Right cardiac atrium (tissue), 5 donors: ENCODE measurements at regions not wholly inside any gene's neighbourhood (a gene's known extent, or its start where the extent isn't known, plus 50 kb on each side); places are given as distances from the start of the nearest gene placed in this dataset.

Experiments
- ATAC-seq, 2 donors: fragments of 200-7000 bp; cut with Tn5 transposase; one replicate each; pipeline versions ENCODE4 v1.8.0 to v1.9.1; 2020; ENCODE audit warnings: moderate library complexity in 2 of 2, mild to moderate bottlenecking in 1 of 2
- DNase-seq, 3 donors: peaks; one replicate each; pipeline ENCODE4 v3.0.0-alpha.2; 2020
- H3K27ac ChIP-seq: one replicate; pipeline ENCODE4 v1.5.1; 2013; ENCODE audit warnings: mild to moderate bottlenecking, low read length, control low read depth, moderate library complexity
- H3K27me3 ChIP-seq: one replicate; pipeline ENCODE4 v1.6.1; 2013; ENCODE audit not compliant: control insufficient read depth, insufficient read depth
- H3K4me1 ChIP-seq: one replicate; pipeline ENCODE4 v1.6.1; 2013; ENCODE audit warnings: low read length; ENCODE audit not compliant: control insufficient read depth, insufficient read depth
- H3K4me3 ChIP-seq: one replicate; pipeline ENCODE4 v1.5.1; 2013; ENCODE audit warnings: low read length, control low read depth
- H3K9me3 ChIP-seq: one replicate; pipeline ENCODE4 v1.6.1; 2013; ENCODE audit warnings: low read length; ENCODE audit not compliant: control insufficient read depth
- WGBS: extraction: QIAGEN DNeasy Blood & Tissue Kit; methylation state at CpG from one replicate; pipeline ENCODE4 v1.1.7; 2013; 5-methylcytosine and 5-hydroxymethylcytosine counted together
- intact Hi-C, 4 donors: fragments of 100-400 bp; cut with DNase I; formaldehyde crosslinking; loops; one replicate each; pipeline versions ENCODE4 v1.11.0 to v1.14.0; 2022 to 2023
- donor health status: healthy with polysubstance abuse.
- donor health status: DM: no; HTN: yes; CAD: no.
- donor health status: DM: no; HTN: no; CAD: no.
- donor health status: DM: no; HTN: yes; CAD: no; lungs with severe emphysema.
- donor health status: DM: yes; HTN: yes; CAD: no.

DNA sequence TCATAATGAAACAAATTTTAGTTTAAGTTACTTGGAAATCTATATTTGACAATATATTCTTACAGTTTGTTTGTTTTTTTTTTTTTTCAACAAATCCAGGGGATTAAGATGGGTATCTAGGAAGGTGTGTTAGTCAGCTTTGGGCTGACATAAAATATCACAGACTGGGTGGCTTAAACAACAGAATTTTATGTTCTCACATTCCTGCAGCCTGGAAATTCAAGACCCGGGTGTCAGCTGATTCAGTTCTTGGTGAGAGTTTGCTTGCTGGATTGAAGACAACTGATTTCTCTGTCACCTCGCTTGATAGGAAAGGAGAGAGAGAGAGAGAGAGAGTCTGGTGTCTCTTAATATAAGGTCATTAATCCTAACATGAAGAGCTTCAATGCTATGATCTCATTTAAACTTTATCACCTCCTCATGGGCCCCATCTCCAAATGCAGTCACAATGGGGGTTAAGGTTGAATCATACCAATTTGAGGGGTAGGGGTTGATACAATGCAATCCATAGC, 465.2 kb downstream of the CENPC start:
- 43% methylated on average over 2 of the region's 2 CpGs for WGBS
- peak; percentile 47 to 51 for ATAC-seq
- H3K27ac ChIP-seq, result no peak overlapping the region
- no peaks in the 10 kb centered on the region for H3K4me1 ChIP-seq
- H3K27me3 ChIP-seq, result no peaks in the 10 kb centered on the region
- DNase-seq, result peak in 1 of 3 donors; percentile 6
- H3K4me3 ChIP-seq, result no peak overlapping the region
- intact Hi-C loops, result no loop called here
- no peaks in the 10 kb centered on the region for H3K9me3 ChIP-seq

DNA sequence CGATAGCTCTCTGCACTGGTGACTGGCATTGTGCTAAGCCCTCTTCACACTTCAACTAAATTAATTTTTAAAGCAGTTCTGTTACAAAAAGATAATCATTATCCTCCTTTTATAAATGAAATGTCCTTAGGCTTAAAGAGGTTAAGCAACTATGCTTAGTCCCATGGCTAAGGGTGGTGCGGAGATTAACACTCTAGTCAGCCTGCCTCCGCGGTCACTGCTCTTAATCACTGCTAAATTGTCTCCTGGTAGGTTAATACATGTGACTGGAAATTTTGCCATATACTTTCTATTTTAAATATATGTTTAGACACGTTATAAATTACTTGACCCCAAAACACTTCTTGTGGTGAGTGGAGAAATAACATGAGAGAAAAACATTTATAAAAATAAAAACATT, 473.7 kb downstream of the CENPC start:
- Histone ChIP-seq H3K27me3 (no peaks in the 10 kb centered on the region), H3K4me1 (no peaks in the 10 kb centered on the region), H3K27ac (no peak overlapping the region), H3K9me3 (no peaks in the 10 kb centered on the region), H3K4me3 (no peak overlapping the region)
- DNase-seq (no peak), ATAC-seq (no peak)
- 83% methylated on average over 5 of the region's 5 CpGs for WGBS
- intact Hi-C loops, result no loop called here

DNA sequence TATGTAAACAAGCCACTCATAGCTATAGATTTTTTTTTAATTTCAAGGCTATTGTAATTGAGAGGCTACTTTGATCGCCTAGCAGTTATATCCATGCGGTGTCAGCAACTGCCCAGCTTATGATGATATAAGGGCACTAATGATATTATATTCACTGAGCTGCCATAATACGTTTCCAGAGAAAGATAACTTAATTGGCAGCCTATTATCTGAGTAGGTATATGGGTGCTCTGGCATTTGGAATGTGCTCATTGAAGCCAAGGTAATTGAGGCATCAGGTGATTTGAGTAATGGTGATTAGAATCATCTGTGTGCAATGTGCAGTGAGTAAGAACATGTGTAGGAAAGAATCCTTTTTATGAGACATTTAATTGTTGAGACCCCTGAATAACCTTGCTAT, 490.0 kb downstream of the CENPC start:
- intact Hi-C loops, result no loop called here
- Histone ChIP-seq H3K27ac (no peak overlapping the region), H3K27me3 (no peaks in the 10 kb centered on the region), H3K4me1 (no peaks in the 10 kb centered on the region), H3K4me3 (no peak overlapping the region), H3K9me3 (no peaks in the 10 kb centered on the region)
- 77% methylated on average over 3 of the region's 3 CpGs for WGBS
- ATAC-seq, result no peak
- DNase-seq, result no peak

DNA sequence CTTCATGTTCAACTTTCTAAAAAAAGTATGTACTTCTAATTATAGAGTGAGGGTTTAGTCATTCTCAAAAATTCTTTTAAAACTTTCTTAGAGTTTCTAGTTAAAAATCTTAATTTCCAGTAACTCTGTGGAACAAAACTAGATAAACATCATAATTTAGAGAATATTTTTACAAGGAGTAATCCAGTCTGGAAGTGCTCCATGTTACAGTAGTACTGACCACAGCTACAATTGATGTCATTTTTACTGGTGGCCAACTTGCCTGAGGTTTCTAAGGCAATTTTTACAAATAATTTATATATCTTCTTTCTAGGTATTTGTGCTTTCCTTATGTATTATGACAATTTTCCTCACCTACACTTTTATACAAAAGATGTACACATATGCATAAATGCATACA, 490.4 kb downstream of the CENPC start:
- Histone ChIP-seq H3K27me3 (no peaks in the 10 kb centered on the region), H3K27ac (no peak overlapping the region), H3K4me1 (no peaks in the 10 kb centered on the region), H3K9me3 (no peaks in the 10 kb centered on the region), H3K4me3 (no peak overlapping the region)
- intact Hi-C loops, result no loop called here
- ATAC-seq (no peak), DNase-seq (no peak)

DNA sequence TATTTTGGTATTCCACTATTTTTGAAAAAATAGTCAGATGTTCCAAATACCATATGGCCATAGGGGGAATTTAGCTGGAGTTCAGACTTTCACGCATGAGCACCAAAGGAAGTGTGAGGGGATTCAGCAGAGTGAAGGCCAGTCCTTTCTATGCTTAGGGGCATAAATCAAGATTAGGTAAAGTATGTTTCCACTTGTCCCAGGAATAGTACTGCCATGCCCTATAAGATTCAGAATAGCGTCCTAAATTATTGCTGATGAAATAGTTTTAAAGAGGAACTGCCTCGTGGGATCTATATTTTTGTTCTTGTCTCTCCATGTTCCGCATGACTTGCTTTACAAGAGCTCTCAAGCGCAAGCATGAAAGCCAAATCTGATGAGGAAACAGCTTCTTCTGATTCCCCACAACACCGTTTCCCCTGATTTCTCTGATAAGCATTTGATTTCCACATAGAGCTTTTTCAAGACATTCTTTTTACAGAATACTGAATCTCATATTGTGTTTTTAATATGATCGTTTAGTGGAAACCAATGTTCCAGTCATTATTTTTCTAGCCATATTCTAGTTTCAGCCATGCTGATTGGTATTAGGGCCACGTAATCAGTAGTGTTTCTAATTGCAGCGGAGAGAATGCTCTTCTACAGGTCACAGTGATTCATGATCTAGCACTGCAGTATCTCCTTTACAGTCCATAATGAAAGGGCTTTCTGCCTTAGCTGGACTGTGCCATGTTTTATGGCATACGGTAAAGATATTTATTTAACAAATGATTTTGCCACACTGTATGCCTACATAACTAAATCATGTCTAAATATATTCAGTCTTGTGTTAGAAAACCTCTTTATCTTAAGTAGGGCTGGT, 492.3 kb downstream of the CENPC start:
- Histone ChIP-seq H3K9me3 (no peaks in the 10 kb centered on the region), H3K4me1 (no peaks in the 10 kb centered on the region), H3K4me3 (no peak overlapping the region), H3K27me3 (no peaks in the 10 kb centered on the region), H3K27ac (no peak overlapping the region)
- intact Hi-C loops, result no loop called here
- no peak for DNase-seq
- ATAC-seq, result no peak
- 73% methylated on average over 10 of the region's 10 CpGs for WGBS

DNA sequence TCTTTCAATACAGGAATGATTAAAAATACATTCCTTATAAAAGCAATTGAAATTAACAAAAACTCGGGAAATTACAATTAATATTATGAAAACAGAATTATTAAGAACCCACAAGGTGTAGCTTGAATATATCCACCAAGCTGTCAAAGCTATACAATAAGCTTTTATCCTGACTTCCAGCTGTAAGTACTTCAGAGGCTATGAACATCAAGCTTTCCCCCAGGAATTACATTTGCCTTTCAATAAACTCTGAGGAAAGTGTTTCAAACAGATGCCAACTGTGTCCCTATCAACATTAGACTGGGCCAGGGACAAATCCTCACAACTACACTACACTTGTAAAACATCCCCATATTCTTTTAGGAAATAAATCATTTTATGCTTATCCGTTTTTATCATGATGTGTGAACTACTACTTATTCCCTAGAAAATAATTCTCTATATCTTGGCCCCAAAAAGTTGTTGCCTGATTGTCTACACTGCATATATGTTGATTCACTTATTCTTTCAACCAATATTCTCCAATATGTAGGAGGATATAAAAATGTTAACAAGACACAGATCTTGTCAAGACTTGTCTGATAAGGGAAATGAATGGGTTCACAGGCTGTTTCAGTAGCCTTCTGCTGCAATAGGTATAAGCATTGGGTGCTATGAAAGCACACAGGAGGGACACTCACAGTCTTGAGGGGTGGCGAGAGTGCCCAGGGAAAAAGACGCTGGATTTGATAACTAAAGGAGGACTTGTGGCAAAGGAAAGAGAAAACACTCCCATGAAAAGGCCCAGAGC, 494.1 kb downstream of the CENPC start:
- Histone ChIP-seq H3K4me1 (no peaks in the 10 kb centered on the region), H3K27ac (no peak overlapping the region), H3K27me3 (no peaks in the 10 kb centered on the region), H3K9me3 (no peaks in the 10 kb centered on the region), H3K4me3 (no peak overlapping the region)
- intact Hi-C loops, result no loop called here
- DNase-seq (no peak), ATAC-seq (no peak)
- 60% methylated on average over 4 of the region's 4 CpGs for WGBS

DNA sequence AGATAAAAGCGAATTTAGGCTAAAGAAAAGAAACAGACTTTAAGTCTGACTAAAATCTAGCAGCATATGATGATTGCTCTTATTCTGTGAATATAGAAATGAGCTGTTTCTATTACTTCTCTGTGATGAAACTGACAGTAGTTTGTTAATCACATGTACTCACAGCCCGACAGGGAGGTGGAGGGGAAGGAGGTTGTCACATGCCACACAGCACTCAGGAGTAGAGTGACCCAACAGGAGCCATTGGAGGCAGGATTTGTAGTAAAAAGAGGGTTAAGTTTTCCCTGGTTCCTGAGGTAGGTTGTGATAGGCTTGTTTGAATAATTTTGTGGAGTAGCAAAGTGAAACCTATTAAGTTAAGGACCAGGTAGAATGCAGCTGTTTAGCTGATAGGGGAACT, 495.9 kb downstream of the CENPC start:
- no peaks in the 10 kb centered on the region for H3K9me3 ChIP-seq
- DNase-seq (no peak), ATAC-seq (no peak)
- no peaks in the 10 kb centered on the region for H3K27me3 ChIP-seq
- H3K27ac ChIP-seq, result no peak overlapping the region
- WGBS, result 58% methylated on average over 2 of the region's 2 CpGs
- intact Hi-C loops, result no loop called here
- H3K4me1 ChIP-seq, result no peaks in the 10 kb centered on the region
- no peak overlapping the region for H3K4me3 ChIP-seq

DNA sequence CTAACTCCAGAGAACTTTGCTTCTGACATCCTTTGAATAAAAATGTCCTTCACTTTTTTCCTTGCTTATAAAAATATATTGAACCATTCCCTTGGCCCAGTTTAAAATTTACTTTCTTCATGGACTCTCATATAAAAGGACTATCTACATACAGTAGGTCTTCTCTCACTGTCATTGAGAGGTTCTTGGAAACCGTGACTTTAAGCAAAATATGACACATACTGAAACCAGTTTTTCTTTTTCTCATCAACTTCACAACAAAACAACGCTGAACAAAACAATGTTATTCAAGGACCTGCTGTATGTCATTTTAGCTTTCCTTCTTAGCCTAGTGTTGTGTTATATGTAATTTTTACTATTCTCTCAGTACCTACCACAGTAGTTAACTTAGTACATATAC, 496.8 kb downstream of the CENPC start:
- Histone ChIP-seq H3K4me3 (no peak overlapping the region), H3K4me1 (no peaks in the 10 kb centered on the region), H3K27ac (no peak overlapping the region), H3K9me3 (no peaks in the 10 kb centered on the region), H3K27me3 (no peaks in the 10 kb centered on the region)
- intact Hi-C loops, result no loop called here
- ATAC-seq (no peak), DNase-seq (no peak)
- WGBS, result 44% methylated on average over 2 of the region's 2 CpGs

DNA sequence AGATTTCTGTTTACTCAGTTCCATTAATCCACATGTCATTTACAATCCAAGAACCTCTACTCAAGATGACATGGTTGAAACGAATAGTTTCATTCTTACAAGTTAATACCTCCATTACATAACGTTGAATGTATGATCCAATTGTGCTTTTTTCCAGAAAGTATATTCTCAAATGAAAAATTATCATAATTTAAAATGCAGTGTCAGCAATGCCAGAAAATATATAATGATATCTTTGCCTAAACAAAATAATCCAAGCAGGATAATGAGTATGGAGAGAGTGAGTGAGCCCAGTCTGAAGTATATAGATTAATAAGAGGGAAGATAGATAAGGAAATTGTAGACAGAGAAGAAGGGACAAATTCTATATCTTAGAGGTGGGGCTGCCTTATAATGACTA, 505.0 kb downstream of the CENPC start:
- no peak for DNase-seq
- 65% methylated on average over 2 of the region's 2 CpGs for WGBS
- no peak overlapping the region for H3K4me3 ChIP-seq
- H3K27ac ChIP-seq, result no peak overlapping the region
- no peaks in the 10 kb centered on the region for H3K4me1 ChIP-seq
- no peak for ATAC-seq
- intact Hi-C loops, result no loop called here
- H3K9me3 ChIP-seq, result no peaks in the 10 kb centered on the region
- no peaks in the 10 kb centered on the region for H3K27me3 ChIP-seq

DNA sequence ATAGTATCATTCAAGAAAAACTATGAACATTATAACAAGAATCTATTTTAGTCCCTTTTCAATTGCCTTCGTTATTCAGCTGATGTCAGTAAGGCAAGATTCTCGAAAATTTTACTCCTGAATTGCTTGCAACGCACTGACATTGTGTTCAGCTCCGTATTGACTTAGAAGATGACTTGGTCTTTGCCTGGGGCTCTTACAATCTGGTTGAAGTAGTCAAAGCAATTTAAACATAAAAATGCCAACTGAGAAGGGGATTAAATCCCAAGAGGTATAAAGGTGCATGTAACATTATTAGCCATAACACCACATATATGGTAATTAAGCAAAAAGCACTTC, 507.1 kb downstream of the CENPC start:
- 54% methylated on average over 4 of the region's 4 CpGs for WGBS
- Histone ChIP-seq H3K27ac (no peak overlapping the region), H3K4me3 (no peak overlapping the region), H3K4me1 (no peaks in the 10 kb centered on the region), H3K9me3 (no peaks in the 10 kb centered on the region), H3K27me3 (no peaks in the 10 kb centered on the region)
- ATAC-seq (no peak), DNase-seq (no peak)
- intact Hi-C loops, result no loop called here

DNA sequence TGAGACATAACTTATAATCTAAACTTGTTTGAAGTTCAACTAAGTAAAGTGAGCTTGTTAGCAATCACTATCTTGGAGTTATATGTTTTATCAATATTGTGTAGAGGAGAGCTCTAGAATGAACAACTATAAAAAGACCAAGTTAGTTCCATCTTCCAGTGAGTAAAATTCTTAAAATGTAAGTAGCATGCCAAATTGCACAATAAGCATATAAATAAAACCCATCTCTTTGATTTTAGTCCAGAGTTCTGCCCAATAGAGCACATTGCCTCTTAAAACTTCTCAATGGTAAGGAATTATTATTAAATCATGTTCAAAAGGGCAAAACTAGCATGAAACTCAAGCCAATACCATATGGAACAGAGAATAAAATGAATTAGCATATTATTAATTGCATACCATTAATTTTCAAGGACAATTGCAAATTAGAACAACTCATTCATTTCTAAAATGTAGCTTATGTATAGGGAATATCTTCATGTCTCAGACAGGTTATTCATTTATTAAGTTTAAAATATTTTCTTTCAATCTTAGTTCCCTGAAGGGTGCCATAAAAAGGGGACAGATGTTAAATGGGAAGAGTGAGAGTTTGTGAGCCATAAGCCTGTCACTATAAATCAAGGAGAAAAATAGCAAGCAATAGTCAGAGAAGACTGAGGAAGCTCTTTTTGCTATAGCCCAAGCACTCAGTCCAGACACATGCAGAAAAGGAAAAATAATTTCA, 507.6 kb downstream of the CENPC start:
- ATAC-seq (no peak), DNase-seq (no peak)
- no peaks in the 10 kb centered on the region for H3K9me3 ChIP-seq
- no peak overlapping the region for H3K4me3 ChIP-seq
- H3K27me3 ChIP-seq, result no peaks in the 10 kb centered on the region
- intact Hi-C loops, result no loop called here
- H3K27ac ChIP-seq, result no peak overlapping the region
- no peaks in the 10 kb centered on the region for H3K4me1 ChIP-seq
